Stimulated activated CD4-positive, alpha-beta T cell treated with anti-CD3 and anti-CD28 coated beads, Interleukin-15, amount 100 ng/mL, for 1 hour (primary cell): ENCODE measurements at regions not wholly inside any gene's neighbourhood (a gene's known extent, or its start where the extent isn't known, plus 50 kb on each side); places are given as distances from the start of the nearest gene placed in this dataset.

Source experiments
- DNase-seq, 2 donors: peaks; one replicate each; pipeline ENCODE4 v3.0.0-alpha.2; 2020; ENCODE audit warnings: low read depth in 1 of 2, low spot score in 1 of 2

DNA sequence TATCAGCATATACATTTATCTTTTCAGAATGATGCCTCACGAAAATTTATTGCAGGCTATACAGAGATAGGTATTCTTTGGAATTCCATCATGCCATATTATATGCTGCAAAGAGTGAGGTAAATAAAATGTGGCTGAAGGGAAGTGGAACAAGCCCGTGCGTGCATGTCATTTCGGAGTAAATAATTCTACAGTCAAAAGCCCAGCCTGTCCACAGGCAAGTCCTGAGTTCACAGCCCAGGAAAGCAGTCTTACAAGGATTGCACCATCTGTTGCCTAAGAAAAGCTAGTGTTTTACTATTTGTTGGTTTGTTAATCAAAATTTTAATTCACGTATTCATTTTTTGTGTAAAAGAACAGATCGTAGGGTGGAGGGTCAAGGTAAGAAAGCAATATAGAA lies 292.4 kb upstream of the AKR1E2 start:
- no peak for DNase-seq

DNA sequence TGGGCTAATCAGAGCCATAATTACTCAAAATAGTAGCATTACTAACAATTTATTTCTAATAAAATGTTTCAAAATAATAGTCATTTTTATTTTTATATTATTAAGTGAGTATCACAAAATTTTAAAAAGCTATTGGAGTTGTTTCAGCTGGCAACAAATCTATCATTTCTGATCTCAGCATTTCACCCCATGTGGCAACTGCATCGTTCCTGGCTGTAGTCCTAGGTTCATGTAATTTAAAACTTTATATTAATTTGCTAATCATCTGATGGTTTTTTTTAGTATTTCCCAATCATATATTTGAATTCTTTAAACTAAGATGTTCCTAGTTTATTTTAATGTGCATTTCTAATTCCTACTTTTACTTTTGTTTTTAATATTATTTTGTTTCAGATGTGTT lies 293.0 kb upstream of the AKR1E2 start:
- DNase-seq = no peak

DNA sequence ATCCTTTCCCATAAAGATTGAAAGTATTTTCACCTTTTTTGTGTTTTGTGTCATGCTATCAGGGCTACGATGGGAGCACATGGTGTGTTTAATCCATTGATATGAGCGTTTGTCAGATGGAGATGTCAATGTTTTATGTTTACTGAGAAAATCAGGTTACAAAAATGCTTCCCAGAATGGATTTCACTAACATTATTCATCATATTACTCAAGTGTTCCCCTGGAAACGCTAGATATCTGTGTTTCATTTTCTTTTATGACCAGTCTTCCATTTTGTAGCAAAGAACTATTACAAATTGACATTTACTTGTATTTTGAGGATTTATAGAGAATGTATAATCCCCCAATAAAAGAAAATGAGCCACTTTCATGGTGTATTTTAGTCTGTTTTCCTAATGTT lies 293.5 kb upstream of the AKR1E2 start:
- DNase-seq = no peak

GRCh38 chr10:4532011-4532410 lies 294.0 kb upstream of the AKR1E2 start:
- no peak for DNase-seq

DNA sequence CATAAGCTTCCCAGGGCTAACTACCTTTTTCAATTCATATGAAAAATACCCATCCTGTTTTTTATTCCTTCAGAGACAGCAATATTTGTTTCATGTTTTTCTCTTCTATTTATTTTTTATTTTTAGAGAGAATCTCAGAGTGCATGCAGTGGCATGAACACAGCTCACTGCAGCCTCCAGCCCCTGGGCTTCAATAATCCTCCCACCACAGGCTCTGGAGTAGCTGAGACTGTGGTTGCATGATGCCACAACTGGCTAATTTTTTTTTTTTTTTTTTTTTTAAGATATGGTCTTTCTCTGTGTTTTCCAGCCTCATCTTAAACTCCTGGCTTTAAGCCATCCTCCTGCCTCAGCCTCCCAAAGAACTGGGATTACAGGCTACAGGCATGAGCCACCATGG lies 296.7 kb upstream of the AKR1E2 start:
- DNase-seq = no peak

DNA sequence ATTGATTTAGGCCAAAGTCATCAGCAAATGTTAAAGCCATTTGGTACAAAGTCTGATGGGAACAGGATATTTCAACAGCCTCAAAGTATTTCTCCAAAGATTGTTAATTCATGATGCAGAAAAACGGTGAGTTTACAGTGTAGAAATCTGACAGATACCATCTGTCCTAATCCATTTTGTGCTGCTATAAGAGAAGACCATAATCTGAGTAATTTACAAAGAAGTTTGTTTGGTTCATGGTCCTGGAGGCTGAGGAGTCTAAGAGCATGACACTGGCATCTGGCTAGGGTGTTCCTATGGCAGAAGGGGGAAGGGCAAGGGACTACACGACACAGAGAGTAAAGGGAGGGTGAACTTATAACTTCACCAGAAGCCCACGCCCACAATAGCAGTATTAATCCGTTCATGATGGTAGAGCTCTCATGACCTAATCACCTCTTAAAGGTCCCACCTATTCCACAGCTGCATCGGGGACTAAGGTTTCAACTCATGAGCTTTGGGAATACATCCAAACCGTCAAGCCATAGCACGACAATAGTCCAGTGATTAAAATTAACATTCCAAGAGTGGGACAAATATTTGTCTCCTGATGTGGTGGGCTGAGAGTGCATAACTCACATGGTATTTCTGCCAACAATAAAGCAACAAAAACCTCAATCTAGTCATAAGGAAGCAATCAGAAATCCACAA lies 298.6 kb upstream of the AKR1E2 start:
- no peak for DNase-seq

- no peak for DNase-seq
Measured at GRCh38 chr10:4526311-4526731, 299.7 kb upstream of the AKR1E2 start.

- DNase-seq = no peak
Measured at GRCh38 chr10:4525103-4525502, 300.9 kb upstream of the AKR1E2 start.

DNA sequence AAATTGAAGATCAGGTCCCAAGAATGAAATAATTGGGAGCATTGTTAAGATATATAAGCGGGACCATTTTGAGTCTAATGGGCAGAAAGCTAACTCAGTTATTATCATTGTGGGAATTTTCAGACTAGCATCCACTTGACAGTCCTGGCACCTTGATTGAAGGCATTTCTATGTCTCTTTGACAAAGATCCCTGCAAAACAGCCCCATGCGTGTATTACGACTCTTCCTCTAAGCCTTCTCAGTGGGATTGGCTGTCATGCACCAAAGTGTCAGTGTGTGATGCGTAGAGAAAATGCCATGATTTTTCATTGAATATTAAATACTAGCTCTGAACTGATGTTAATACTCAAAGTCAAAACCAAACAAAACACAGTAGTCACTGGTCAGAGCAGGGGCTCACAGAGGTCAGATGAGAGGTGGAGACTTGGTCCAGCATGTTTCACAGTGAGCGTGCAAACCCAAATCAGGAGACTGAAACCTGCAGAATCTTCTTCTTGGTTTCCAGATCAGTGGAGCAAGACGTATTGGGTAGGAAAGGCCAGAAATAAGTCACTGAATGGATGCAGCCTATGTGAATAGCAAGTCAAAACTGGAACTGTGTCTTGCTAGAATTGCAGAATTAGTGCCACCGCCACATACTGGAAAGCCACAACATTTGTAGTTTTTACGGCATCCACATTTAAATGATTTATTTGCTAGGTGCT lies 303.6 kb upstream of the AKR1E2 start:
- no peak for DNase-seq

GRCh38 chr10:4519658-4520402 lies 306.2 kb upstream of the AKR1E2 start:
- DNase-seq = no peak

GRCh38 chr10:4517746-4518145 lies 308.3 kb upstream of the AKR1E2 start:
- DNase-seq = no peak

DNA sequence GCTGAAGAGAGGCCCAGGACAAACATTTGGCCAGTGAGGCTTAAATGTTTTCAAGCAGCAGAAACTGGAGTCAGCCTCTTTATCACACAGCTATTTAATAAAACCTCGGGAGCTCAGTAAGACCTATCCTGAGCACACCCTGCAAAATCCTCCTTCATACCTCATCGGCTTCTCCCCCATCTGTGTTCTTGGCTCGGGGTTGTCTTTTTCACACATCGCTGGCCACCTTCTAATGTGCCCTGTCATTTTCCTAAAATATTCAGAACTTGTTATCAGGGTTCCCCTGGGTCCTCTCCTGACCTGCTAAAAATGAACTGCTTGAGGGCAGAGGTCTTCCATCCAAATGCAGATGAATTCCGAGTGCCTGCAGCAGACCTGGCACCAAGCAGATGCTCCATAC lies 310.3 kb upstream of the AKR1E2 start:
- no peak for DNase-seq

DNA sequence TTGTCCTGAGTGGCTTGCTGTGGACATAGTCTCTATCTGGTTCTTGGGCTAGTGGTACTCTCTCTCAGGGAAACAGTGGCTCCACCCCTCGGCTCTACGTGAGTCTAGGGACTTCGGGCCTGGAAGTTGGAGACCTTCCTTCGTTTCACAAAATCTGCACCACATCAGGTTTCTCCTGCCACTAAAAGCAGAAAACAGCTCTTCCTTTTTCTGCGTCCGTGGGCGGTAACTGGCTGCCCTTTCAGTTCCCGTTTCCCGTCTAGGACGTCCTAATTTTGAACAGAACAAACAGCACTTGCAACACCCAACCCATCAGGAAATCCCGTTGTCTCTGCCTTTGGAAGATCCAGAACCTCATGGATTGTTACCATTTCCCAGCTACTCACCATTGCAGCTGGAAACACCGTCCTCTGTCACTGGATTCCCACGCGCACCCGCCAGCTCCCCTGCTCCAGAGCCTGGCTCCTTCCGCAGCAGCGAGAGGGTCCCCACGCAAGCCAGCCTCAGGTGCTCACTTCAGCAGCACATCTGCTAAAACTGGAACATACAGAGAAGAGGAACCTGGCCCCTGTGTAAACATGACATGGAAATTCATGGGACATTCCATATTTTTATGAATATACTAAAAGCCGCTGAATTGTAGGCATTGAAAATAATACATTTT lies 311.4 kb upstream of the AKR1E2 start:
- no peak for DNase-seq

- DNase-seq = no peak
Measured at GRCh38 chr10:4512671-4513240, 313.3 kb upstream of the AKR1E2 start.

GRCh38 chr10:4512196-4512595 lies 313.8 kb upstream of the AKR1E2 start:
- no peak for DNase-seq

GRCh38 chr10:4511509-4511908 lies 314.5 kb upstream of the AKR1E2 start:
- DNase-seq = no peak

DNA sequence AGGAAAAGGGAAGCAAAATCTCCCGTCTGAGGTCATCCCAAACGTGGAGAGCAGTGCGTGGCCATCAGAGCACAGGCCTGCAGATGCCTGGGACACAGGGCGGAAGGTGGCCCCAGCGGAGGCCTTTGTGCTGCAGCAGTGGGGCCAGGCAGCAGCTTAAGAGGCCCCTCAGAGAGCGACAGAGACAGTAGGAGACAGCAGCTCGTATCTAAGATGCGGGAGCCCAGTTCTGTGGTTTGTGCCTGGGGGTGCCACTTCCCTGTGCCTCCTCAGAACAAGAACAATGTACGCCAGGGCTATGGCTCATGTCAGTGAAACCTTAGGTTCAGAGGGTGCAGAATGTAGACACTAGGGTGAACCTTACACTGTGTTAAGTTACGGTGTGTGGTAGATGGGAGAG lies 316.6 kb upstream of the AKR1E2 start:
- DNase-seq = no peak

GRCh38 chr10:4506095-4506494 lies 319.9 kb upstream of the AKR1E2 start:
- DNase-seq = no peak

- DNase-seq = no peak
Measured at GRCh38 chr10:4504550-4504949, 321.5 kb upstream of the AKR1E2 start.

- no peak for DNase-seq
Measured at GRCh38 chr10:4503076-4503475, 322.9 kb upstream of the AKR1E2 start.

- no peak for DNase-seq
Measured at GRCh38 chr10:4501306-4501705, 324.7 kb upstream of the AKR1E2 start.
